HCT116 (cell line): ENCODE measurements at regions not wholly inside any gene's neighbourhood (a gene's known extent, or its start where the extent isn't known, plus 50 kb on each side); places are given as distances from the start of the nearest gene placed in this dataset.

ENCODE experiments used
- ATAC-seq: fragments of 200-7000 bp; cut with Tn5 transposase; 2 replicates; pipeline ENCODE4 v1.9.1; 2020; ENCODE audit warnings: mild to moderate bottlenecking, moderate library complexity
- BruUV-seq: library from RNA; stranded (reverse); fragments of 400-500 nt; replicated peaks from 2 replicates; lab custom pipeline; 2021; lab: Mats Ljungman, UMichigan
- CTCF ChIA-PET: fragments of 300-600 bp; sonication (Branson Sonifier 250); formaldehyde crosslinking; loops from one replicate; lab custom pipeline; 2021; ENCODE audit warnings: antibody characterized with exemption; lab: Charles Lee
- POLR2A ChIA-PET: fragments of 300-600, 350-600 bp; sonication (Branson Sonifier 250); formaldehyde crosslinking; loops from one replicate; lab custom pipeline; 2021; ENCODE audit warnings: antibody characterized with exemption; lab: Charles Lee
- RAD21 ChIA-PET, 2 experiments: fragments of 300-600 bp; sonication (Branson Sonifier 250); formaldehyde crosslinking; loops; one replicate each; lab custom pipeline; 2023; ENCODE audit warnings: low total read pairs in 2 of 2; ENCODE audit not compliant: uncharacterized antibody in 2 of 2, unreplicated experiment in 2 of 2, low non-redundant PET in 1 of 2; lab: Charles Lee
- DNase-seq: peaks from one replicate; pipeline ENCODE4 v3.0.0-alpha.2; 2010; ENCODE audit warnings: low read depth, low spot score
- H2AFZ ChIP-seq: fragments of 200-600 bp; shearing (Covaris generic), sonication (generic); 2 replicates; pipeline ENCODE4 v1.6.1; 2017; ENCODE audit warnings: low read depth, mixed run types, mixed read lengths, antibody characterized with exemption, low read length; ENCODE audit not compliant: poor library complexity, severe bottlenecking
- H3K27ac ChIP-seq: 2 replicates; pipeline ENCODE4 v1.5.1; 2012; ENCODE audit warnings: low read depth, low read length
- H3K27me3 ChIP-seq: fragments of 200-600 bp; sonication (generic); 2 replicates; pipeline ENCODE4 v1.6.1; 2016; ENCODE audit warnings: mixed run types, low read length, mixed read lengths; ENCODE audit not compliant: insufficient read depth
- H3K36me3 ChIP-seq, 2 experiments: fragments of 200-500 bp in 1 of 2; fragments of 200-600 bp in 1 of 2; sonication (Bioruptor generic) in 1 of 2; sonication (generic) in 1 of 2; 2 replicates each; pipeline versions ENCODE4 v1.5.1 to v1.6.1; 2014 to 2016; ENCODE audit warnings: low read length in 2 of 2, inconsistent platforms in 1 of 2, mixed read lengths in 1 of 2, mixed run types in 1 of 2; ENCODE audit not compliant: insufficient read depth in 2 of 2, control insufficient read depth in 1 of 2
- H3K4me1 ChIP-seq, 2 experiments: fragments of 200-600 bp in 1 of 2; sonication (generic) in 1 of 2; 2 replicates each; pipeline versions ENCODE4 v1.5.1 to v1.6.1; 2012 to 2017; ENCODE audit warnings: low read length in 2 of 2, inconsistent platforms in 1 of 2, mild to moderate bottlenecking in 1 of 2, mixed read lengths in 1 of 2, mixed run types in 1 of 2, moderate library complexity in 1 of 2; ENCODE audit not compliant: insufficient read depth in 2 of 2, control insufficient read depth in 1 of 2
- H3K4me2 ChIP-seq: fragments of 200-600 bp; sonication (generic); 2 replicates; pipeline ENCODE4 v1.6.1; 2017; ENCODE audit warnings: mixed run types, low read length, mixed read lengths
- H3K4me3 ChIP-seq, 2 experiments: fragments of 200-600 bp in 1 of 2; sonication (generic) in 1 of 2; replicated peaks in 1 of 2; 2 replicates each; pipeline ENCODE4 v1.5.1; 2011 to 2016; ENCODE audit warnings: low read length in 2 of 2, control low read depth in 1 of 2, low read depth in 1 of 2, mild to moderate bottlenecking in 1 of 2, mixed read lengths in 1 of 2, mixed run types in 1 of 2
- H3K79me2 ChIP-seq: fragments of 200-600 bp; sonication (generic); 2 replicates; pipeline ENCODE4 v1.6.1; 2017; ENCODE audit warnings: mild to moderate bottlenecking, mixed run types, low read length, moderate library complexity, mixed read lengths; ENCODE audit not compliant: insufficient read depth
- H3K9ac ChIP-seq: fragments of 200-600 bp; sonication (generic); 2 replicates; pipeline ENCODE4 v1.6.1; 2016; ENCODE audit warnings: low read length, mixed read lengths
- H3K9me2 ChIP-seq: fragments of 200-600 bp; sonication (generic), shearing (Covaris generic); 2 replicates; pipeline ENCODE4 v1.6.1; 2017; ENCODE audit warnings: mixed run types, mild to moderate bottlenecking, moderate library complexity; ENCODE audit not compliant: insufficient read depth
- H3K9me3 ChIP-seq, 2 experiments: fragments of 200-500 bp in 1 of 2; fragments of 200-600 bp in 1 of 2; sonication (Bioruptor generic) in 1 of 2; sonication (generic) in 1 of 2; 2 replicates each; pipeline ENCODE4 v1.6.1; 2014 to 2017; ENCODE audit warnings: low read length in 2 of 2, mixed read lengths in 2 of 2, inconsistent platforms in 1 of 2, low read depth in 1 of 2, mild to moderate bottlenecking in 1 of 2, mixed run types in 1 of 2, moderate library complexity in 1 of 2; ENCODE audit not compliant: control insufficient read depth in 1 of 2, insufficient read depth in 1 of 2
- H4K20me1 ChIP-seq: fragments of 200-600 bp; sonication (generic), shearing (Covaris generic); 2 replicates; pipeline ENCODE4 v1.6.1; 2017; ENCODE audit warnings: mixed run types, mild to moderate bottlenecking, moderate library complexity; ENCODE audit not compliant: insufficient read depth
- ATF3 ChIP-seq: IDR thresholded peaks from 2 replicates; pipeline ENCODE4 v1.6.1; 2012
- CBX3 ChIP-seq: IDR thresholded peaks from 2 replicates; pipeline ENCODE4 v1.6.1; 2012; ENCODE audit warnings: low read depth
- CEBPB ChIP-seq: IDR thresholded peaks from 2 replicates; pipeline ENCODE4 v1.6.1; 2012; ENCODE audit warnings: low read depth
- ELF1 ChIP-seq: IDR thresholded peaks from 2 replicates; pipeline ENCODE4 v1.6.1; 2012; ENCODE audit warnings: low read depth, borderline replicate concordance
- FOSL1 ChIP-seq: IDR thresholded peaks from 2 replicates; pipeline ENCODE4 v1.6.1; 2012; ENCODE audit warnings: low read depth
- JUND ChIP-seq: IDR thresholded peaks from 2 replicates; pipeline ENCODE4 v1.6.1; 2012
- POLR2A ChIP-seq: IDR thresholded peaks from 2 replicates; pipeline ENCODE4 v1.7.0; 2011; ENCODE audit warnings: borderline replicate concordance; ENCODE audit not compliant: insufficient read depth, insufficient read length; ENCODE audit errors: extremely low read depth
- SIN3A ChIP-seq: IDR thresholded peaks from 2 replicates; pipeline ENCODE4 v1.6.1; 2012; ENCODE audit warnings: low read depth
- TCF7L2 ChIP-seq: IDR thresholded peaks from 2 replicates; pipeline ENCODE4 v1.7.0; 2011; ENCODE audit warnings: borderline replicate concordance, inconsistent platforms; ENCODE audit not compliant: insufficient read depth, insufficient read length; ENCODE audit errors: extremely low read depth
- ZFX ChIP-seq: fragments of 450-650 bp; IDR thresholded peaks from 2 replicates; pipeline ENCODE4 v1.6.1; 2017
- intact Hi-C: fragments of 100-400 bp; cut with micrococcal nuclease; formaldehyde crosslinking; loops from 2 replicates; pipeline ENCODE4 v1.10.0; 2022
- TF ChIP-seq, protein P1 (sequence below): IDR thresholded peaks from 2 replicates; pipeline ENCODE4 v1.6.1; 2012; ENCODE audit warnings: low read depth
- TF ChIP-seq, protein P2 (sequence below), 3 experiments: fragments of 200-600 bp in 1 of 3; sonication (generic) in 1 of 3; IDR thresholded peaks in 2 of 3; conservative IDR thresholded peaks in 1 of 3; 2 replicates each; pipeline ENCODE4 v1.5.1; 2012 to 2017; ENCODE audit warnings: low read depth in 2 of 3, low read length in 2 of 3, antibody characterized with exemption in 1 of 3, borderline replicate concordance in 1 of 3, control low read depth in 1 of 3, mild to moderate bottlenecking in 1 of 3, mixed read lengths in 1 of 3, mixed run types in 1 of 3, moderate library complexity in 1 of 3; ENCODE audit not compliant: insufficient read depth in 1 of 3

DNA sequence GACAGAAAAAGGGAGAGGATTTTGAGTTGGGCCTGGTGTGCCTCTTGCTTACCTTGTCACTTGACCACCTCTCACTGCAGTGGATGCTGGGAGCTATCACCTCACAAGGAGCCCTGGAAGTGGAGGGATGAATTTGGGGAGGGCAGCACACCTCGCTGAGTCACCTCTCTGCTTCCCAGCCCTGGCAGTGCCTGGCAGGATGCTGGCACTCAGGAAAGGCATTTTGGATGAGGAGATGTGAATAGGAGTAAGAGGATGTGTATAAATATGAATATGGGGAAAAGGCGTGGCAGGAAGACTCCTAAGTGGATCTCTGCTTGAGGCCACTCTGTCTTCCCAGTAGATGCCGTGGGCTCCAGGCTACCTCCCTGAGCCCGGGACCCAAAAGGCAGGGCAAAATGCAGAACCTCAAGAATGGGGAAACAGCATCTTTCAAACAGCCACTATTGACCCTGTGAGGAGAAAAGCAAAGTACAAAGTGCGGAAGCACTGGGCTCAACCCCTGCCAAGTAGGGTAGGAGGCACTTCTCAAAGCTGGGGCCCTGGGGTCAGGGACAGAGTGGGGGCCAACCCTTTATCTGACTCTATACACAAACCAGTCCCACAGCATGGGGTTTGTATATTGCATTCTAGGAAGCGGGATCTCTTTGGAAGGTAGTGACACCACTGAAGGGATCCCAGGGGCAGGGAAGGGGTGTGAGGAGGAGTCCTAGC is 164.5 kb upstream of the GLI2 start (continued):
- TF ChIP-seq, protein P1, sequence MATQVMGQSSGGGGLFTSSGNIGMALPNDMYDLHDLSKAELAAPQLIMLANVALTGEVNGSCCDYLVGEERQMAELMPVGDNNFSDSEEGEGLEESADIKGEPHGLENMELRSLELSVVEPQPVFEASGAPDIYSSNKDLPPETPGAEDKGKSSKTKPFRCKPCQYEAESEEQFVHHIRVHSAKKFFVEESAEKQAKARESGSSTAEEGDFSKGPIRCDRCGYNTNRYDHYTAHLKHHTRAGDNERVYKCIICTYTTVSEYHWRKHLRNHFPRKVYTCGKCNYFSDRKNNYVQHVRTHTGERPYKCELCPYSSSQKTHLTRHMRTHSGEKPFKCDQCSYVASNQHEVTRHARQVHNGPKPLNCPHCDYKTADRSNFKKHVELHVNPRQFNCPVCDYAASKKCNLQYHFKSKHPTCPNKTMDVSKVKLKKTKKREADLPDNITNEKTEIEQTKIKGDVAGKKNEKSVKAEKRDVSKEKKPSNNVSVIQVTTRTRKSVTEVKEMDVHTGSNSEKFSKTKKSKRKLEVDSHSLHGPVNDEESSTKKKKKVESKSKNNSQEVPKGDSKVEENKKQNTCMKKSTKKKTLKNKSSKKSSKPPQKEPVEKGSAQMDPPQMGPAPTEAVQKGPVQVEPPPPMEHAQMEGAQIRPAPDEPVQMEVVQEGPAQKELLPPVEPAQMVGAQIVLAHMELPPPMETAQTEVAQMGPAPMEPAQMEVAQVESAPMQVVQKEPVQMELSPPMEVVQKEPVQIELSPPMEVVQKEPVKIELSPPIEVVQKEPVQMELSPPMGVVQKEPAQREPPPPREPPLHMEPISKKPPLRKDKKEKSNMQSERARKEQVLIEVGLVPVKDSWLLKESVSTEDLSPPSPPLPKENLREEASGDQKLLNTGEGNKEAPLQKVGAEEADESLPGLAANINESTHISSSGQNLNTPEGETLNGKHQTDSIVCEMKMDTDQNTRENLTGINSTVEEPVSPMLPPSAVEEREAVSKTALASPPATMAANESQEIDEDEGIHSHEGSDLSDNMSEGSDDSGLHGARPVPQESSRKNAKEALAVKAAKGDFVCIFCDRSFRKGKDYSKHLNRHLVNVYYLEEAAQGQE: no peak
- TF ChIP-seq POLR2A (no peak), JUND (no peak), TCF7L2 (no peak)

- H3K4me1 ChIP-seq: no peaks in the 10 kb centered on the region
- POLR2A ChIA-PET: no interaction called here
- TF ChIP-seq, protein P1: no peak
- TF ChIP-seq CBX3 (no peak), SIN3A (no peak), ELF1 (no peak), FOSL1 (no peak), CEBPB (no peak), POLR2A (no peak), ZFX (no peak), ATF3 (no peak)
- TF ChIP-seq, protein P2, sequence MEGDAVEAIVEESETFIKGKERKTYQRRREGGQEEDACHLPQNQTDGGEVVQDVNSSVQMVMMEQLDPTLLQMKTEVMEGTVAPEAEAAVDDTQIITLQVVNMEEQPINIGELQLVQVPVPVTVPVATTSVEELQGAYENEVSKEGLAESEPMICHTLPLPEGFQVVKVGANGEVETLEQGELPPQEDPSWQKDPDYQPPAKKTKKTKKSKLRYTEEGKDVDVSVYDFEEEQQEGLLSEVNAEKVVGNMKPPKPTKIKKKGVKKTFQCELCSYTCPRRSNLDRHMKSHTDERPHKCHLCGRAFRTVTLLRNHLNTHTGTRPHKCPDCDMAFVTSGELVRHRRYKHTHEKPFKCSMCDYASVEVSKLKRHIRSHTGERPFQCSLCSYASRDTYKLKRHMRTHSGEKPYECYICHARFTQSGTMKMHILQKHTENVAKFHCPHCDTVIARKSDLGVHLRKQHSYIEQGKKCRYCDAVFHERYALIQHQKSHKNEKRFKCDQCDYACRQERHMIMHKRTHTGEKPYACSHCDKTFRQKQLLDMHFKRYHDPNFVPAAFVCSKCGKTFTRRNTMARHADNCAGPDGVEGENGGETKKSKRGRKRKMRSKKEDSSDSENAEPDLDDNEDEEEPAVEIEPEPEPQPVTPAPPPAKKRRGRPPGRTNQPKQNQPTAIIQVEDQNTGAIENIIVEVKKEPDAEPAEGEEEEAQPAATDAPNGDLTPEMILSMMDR (IDR thresholded peaks at IDR 0.05 in 2 of 3, conservative IDR thresholded peaks at IDR 0.05 in 1 of 3; ENCODE audit: borderline replicate concordance in 1 of 3, insufficient read depth in 1 of 3, low read depth in 2 of 3, low read length in 2 of 3): no peak
- TF ChIP-seq, all 23 proteins: peak for 0
- Histone ChIP-seq H3K4me3 (no peak overlapping the region), H3K9me3 (no peaks in the 10 kb centered on the region), H3K27me3 (no peaks in the 10 kb centered on the region), H3K36me3 (no peaks in the 10 kb centered on the region), H3K9me2 (no peaks in the 10 kb centered on the region), H2AFZ (no peak overlapping the region), H3K79me2 (no peaks in the 10 kb centered on the region), H4K20me1 (no peaks in the 10 kb centered on the region), H3K9ac (no peak overlapping the region), H3K27ac (no peak overlapping the region), H3K4me2 (no peak overlapping the region)
- intact Hi-C loops: no loop called here
- no peak for ATAC-seq
- no peak for DNase-seq
- RAD21 ChIA-PET: no interaction called here
- no TSS peak for BruUV-seq
- CTCF ChIA-PET: no interaction called here
These were observed 163.4 kb upstream of the GLI2 start for GRCh38 chr2:120572226-120572625.
